Naive B cell (primary cell): ENCODE measurements at regions not wholly inside any gene's neighbourhood (a gene's known extent, or its start where the extent isn't known, plus 50 kb on each side); places are given as distances from the start of the nearest gene placed in this dataset.

ENCODE experiments used
- ATAC-seq, 2 donors: fragments of 150-1000 bp; cut with Tn5 transposase; 2 replicates each; pipeline ENCODE4 v1.10.0; 2021; ENCODE audit warnings: low read depth in 2 of 2, mild to moderate bottlenecking in 2 of 2, moderate library complexity in 2 of 2
- DNase-seq: peaks from one replicate; pipeline ENCODE4 v3.0.0; 2022
- H3K27ac Mint-ChIP-seq, 6 donors: one replicate each; pipeline ENCODE4 v1.8.0; 2020 to 2022; ENCODE audit warnings: mild to moderate bottlenecking in 6 of 6, mixed read lengths in 6 of 6, moderate library complexity in 5 of 6, inconsistent platforms in 2 of 6
- H3K27me3 Mint-ChIP-seq, 3 donors: one replicate each; pipeline ENCODE4 v1.8.0; 2021 to 2022; ENCODE audit warnings: mixed read lengths in 3 of 3, mild to moderate bottlenecking in 1 of 3
- H3K36me3 Mint-ChIP-seq, 2 donors: one replicate each; pipeline ENCODE4 v1.8.0; 2020 to 2022; ENCODE audit warnings: mixed read lengths in 2 of 2, inconsistent platforms in 1 of 2, mild to moderate bottlenecking in 1 of 2
- H3K4me1 Mint-ChIP-seq, 3 donors: one replicate each; pipeline ENCODE4 v1.8.0; 2020 to 2022; ENCODE audit warnings: mixed read lengths in 3 of 3, inconsistent platforms in 1 of 3, mild to moderate bottlenecking in 1 of 3, moderate library complexity in 1 of 3
- H3K4me3 Mint-ChIP-seq, 8 donors: one replicate each; pipeline ENCODE4 v1.8.0; 2020 to 2022; ENCODE audit warnings: mild to moderate bottlenecking in 8 of 8, mixed read lengths in 8 of 8, moderate library complexity in 8 of 8, inconsistent platforms in 2 of 8
- H3K9me3 Mint-ChIP-seq, 7 donors: one replicate each; pipeline ENCODE4 v1.8.0; 2020 to 2022; ENCODE audit warnings: mixed read lengths in 7 of 7, mild to moderate bottlenecking in 5 of 7, inconsistent platforms in 2 of 7, moderate library complexity in 1 of 7

DNA sequence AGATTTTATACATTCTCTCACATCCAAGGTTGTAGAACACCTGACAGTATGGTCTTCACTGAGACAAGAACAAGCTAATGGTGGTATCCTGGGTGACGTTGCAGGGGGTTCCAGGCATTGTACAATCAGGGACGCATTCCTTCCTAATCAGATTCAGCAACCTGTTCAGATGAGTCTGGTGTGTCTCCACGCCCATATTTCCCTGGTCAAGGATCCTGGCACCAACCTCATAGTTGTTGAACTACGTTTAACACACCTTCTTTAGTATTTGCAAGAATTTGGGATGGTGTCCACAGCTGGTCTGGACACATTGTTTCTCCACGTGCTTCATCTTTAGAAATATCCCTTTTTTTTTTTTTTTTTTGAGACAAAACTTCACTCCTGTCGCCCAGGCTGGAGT lies 161.0 kb upstream of the CDYL start:
- DNase-seq: no peak
- Mint-ChIP-seq H3K4me1 (peaks cover 9 to 19% (median 11%) of the 10 kb centered on the region in 3 donors), H3K27me3 (peaks cover 13 to 27% (median 13%) of the 10 kb centered on the region in 3 donors), H3K27ac (no peak overlapping the region), H3K36me3 (peaks cover 0 to 11% of the 10 kb centered on the region in 2 donors), H3K4me3 (no peak overlapping the region), H3K9me3 (peaks cover 0 to 9% (median 3%) of the 10 kb centered on the region in 7 donors)
- ATAC-seq: no peak

GRCh38 chr6:4614637-4615036 lies 161.6 kb upstream of the CDYL start:
- DNase-seq (no peak), ATAC-seq (no peak)
- no peak overlapping the region for H3K27ac Mint-ChIP-seq
- H3K4me1 Mint-ChIP-seq: peaks cover 9 to 19% (median 11%) of the 10 kb centered on the region in 3 donors
- no peak overlapping the region for H3K4me3 Mint-ChIP-seq
- peaks cover 0 to 11% of the 10 kb centered on the region in 2 donors for H3K36me3 Mint-ChIP-seq
- peaks cover 13 to 27% (median 16%) of the 10 kb centered on the region in 3 donors for H3K27me3 Mint-ChIP-seq
- H3K9me3 Mint-ChIP-seq: peaks cover 0 to 9% (median 3%) of the 10 kb centered on the region in 7 donors

DNA sequence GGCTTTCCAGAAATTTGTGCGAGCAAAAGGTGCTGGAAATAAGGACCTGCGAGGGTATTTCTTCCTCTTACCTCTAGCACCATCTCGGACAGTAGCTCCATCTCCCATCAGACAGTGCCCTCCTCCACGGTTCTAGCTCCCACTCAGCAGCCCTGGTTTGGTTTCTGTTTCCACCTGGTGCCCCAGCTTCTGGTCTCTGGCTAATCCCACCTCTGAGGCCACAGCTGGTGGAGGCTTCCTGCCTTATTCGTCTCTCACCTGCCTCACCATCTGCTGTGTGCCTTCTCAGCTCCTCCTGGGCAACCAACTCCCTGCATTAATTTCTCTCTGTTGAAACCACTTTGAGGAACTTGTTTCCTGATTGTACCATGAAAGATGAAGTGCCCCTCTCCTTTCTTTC lies 162.4 kb upstream of the CDYL start:
- ATAC-seq (no peak), DNase-seq (no peak)
- Mint-ChIP-seq H3K27ac (no peak overlapping the region), H3K27me3 (peaks cover 19 to 20% (median 20%) of the 10 kb centered on the region in 3 donors), H3K36me3 (peaks cover 0 to 11% of the 10 kb centered on the region in 2 donors), H3K4me1 (peaks cover 9 to 19% (median 11%) of the 10 kb centered on the region in 3 donors), H3K4me3 (no peak overlapping the region), H3K9me3 (peaks cover 0 to 9% (median 3%) of the 10 kb centered on the region in 7 donors)

GRCh38 chr6:4613381-4613780 lies 162.8 kb upstream of the CDYL start:
- Mint-ChIP-seq H3K36me3 (peaks cover 0 to 11% of the 10 kb centered on the region in 2 donors), H3K4me1 (peaks cover 9 to 19% (median 11%) of the 10 kb centered on the region in 3 donors), H3K4me3 (no peak overlapping the region), H3K9me3 (peaks cover 0 to 9% (median 3%) of the 10 kb centered on the region in 7 donors), H3K27ac (peak overlapping the region in 2 of 6 donors; percentile 25 to 49), H3K27me3 (peaks cover 19 to 20% (median 20%) of the 10 kb centered on the region in 3 donors)
- ATAC-seq: no peak
- DNase-seq: no peak

DNA sequence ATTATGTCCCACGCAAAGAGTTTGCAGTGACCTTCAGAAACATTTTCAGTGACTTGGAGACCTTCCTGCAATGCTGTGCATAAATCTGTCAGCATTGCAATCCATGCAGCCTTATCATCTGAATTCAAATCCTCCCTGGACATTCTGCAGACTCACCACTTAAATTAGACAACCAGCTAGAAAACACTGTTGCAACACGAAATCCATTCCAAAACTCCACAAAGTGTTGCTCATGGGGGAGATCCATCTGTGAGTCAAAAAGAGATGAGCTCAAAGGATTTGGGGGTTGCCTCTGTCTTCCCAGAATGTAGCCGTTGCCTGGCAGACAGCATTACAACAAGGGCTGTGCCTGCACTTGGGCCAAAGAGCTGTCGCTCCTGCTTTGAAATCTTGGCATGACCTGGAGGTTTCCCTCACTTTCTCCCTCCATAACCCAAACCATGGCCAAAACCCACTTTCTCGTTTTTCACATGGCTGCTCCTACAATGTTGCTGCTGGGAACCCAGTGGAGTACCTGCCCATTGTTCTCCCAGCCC lies 163.5 kb upstream of the CDYL start:
- Mint-ChIP-seq H3K36me3 (peaks cover 0 to 11% of the 10 kb centered on the region in 2 donors), H3K27me3 (peaks cover 19 to 20% (median 20%) of the 10 kb centered on the region in 3 donors), H3K27ac (no peak overlapping the region), H3K4me3 (no peak overlapping the region), H3K4me1 (peaks cover 9 to 19% (median 11%) of the 10 kb centered on the region in 3 donors), H3K9me3 (peaks cover 0 to 9% (median 3%) of the 10 kb centered on the region in 7 donors)
- no peak for ATAC-seq
- DNase-seq: no peak

DNA sequence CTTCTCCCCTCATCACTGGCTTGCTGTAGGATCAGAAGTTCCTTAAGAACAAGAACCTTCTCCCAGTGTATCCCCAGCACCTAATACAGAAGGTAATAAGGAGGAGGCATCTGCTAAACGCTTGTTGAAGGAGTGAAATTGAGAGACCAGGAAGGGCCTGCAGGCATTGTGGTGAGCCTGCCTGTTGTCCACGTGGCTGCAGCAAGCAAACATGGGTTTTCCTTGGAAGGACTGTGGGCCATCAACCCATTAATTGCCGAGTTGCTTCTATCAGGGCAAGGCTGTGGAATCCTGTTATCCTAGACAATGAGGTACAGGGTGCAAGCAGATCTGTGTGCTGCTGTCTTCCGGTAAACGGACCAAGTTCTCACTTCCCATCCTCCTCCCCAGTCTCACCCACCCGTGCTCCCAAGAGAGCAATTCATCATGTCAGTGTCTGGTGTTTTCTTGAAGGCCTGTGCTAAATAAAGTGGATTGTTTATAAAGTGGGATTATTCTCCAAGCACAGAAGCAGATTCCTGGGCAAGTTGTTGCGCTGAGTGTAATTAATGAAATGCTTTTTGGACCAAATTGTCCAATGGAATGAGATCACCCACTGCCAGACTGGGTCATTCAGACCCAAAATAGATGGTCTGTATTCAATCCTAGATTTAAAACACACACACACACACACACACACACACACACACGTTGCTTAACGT lies 164.6 kb upstream of the CDYL start:
- no peak for ATAC-seq
- peak overlapping the region in 2 of 6 donors; percentile 38 to 75 for H3K27ac Mint-ChIP-seq
- peaks cover 17 to 28% (median 20%) of the 10 kb centered on the region in 3 donors for H3K27me3 Mint-ChIP-seq
- H3K4me3 Mint-ChIP-seq: no peak overlapping the region
- peaks cover 9 to 19% (median 11%) of the 10 kb centered on the region in 3 donors for H3K4me1 Mint-ChIP-seq
- H3K9me3 Mint-ChIP-seq: peaks cover 0 to 9% (median 3%) of the 10 kb centered on the region in 7 donors
- H3K36me3 Mint-ChIP-seq: peaks cover 0 to 11% of the 10 kb centered on the region in 2 donors
- no peak for DNase-seq

- Mint-ChIP-seq H3K4me3 (no peak overlapping the region), H3K27ac (no peak overlapping the region), H3K27me3 (peaks cover 14 to 28% (median 20%) of the 10 kb centered on the region in 3 donors), H3K9me3 (peaks cover 0 to 9% (median 3%) of the 10 kb centered on the region in 7 donors), H3K36me3 (peaks cover 0 to 11% of the 10 kb centered on the region in 2 donors), H3K4me1 (peaks cover 9 to 19% (median 11%) of the 10 kb centered on the region in 3 donors)
- DNase-seq (no peak), ATAC-seq (no peak)
Observed at GRCh38 chr6:4610256-4610655, 165.9 kb upstream of the CDYL start.

DNA sequence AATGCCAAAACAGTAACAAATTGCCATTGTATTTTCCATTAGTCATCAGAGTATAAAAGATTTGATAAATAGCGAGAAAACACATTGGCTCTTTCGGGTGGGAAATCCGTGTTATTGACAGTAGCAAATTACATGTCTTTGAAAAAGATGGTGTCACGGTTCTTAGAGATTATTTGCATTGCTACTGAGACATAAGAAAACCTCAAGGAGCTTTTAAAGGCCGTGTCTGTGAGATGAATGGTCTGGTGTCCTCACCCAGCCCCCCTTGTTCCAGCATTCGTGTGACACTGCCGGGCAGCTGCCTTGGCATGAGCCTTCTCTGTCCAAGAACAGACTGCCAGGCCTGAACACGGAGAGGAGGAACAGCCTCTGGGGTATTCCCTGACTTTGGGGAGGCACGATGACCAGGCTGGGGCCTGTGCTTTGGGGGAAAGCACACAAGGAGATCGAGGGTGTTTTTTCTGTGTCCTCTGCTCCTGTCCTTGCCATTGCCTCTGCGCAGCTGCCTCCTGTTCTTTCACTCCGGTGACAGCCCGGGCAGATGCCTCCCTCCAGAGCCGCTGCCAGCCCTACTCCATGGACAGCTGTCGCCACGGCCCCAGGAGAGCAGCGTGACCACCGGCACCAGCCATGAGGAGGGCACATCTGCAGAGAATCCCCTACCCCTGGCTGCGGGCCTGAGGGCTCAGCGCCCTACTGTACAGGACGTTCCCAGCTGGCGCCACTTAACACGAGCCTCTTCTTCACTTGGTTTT lies 167.7 kb upstream of the CDYL start:
- Mint-ChIP-seq H3K4me3 (no peak overlapping the region), H3K27ac (no peak overlapping the region), H3K36me3 (no peaks in the 10 kb centered on the region), H3K9me3 (peaks cover 0 to 2% (median 0%) of the 10 kb centered on the region in 7 donors), H3K27me3 (peaks cover 14 to 20% (median 18%) of the 10 kb centered on the region in 3 donors), H3K4me1 (peaks cover 8 to 14% (median 9%) of the 10 kb centered on the region in 3 donors)
- ATAC-seq (no peak), DNase-seq (no peak)

- DNase-seq: no peak
- peaks cover 8 to 14% (median 9%) of the 10 kb centered on the region in 3 donors for H3K4me1 Mint-ChIP-seq
- no peaks in the 10 kb centered on the region for H3K36me3 Mint-ChIP-seq
- no peak for ATAC-seq
- H3K4me3 Mint-ChIP-seq: no peak overlapping the region
- no peak overlapping the region for H3K27ac Mint-ChIP-seq
- peaks cover 0 to 2% (median 0%) of the 10 kb centered on the region in 7 donors for H3K9me3 Mint-ChIP-seq
- peaks cover 14 to 21% (median 20%) of the 10 kb centered on the region in 3 donors for H3K27me3 Mint-ChIP-seq
Observed at GRCh38 chr6:4607793-4608192, 168.4 kb upstream of the CDYL start.

GRCh38 chr6:4606821-4607704 lies 169.1 kb upstream of the CDYL start:
- Mint-ChIP-seq H3K4me3 (no peak overlapping the region), H3K4me1 (peaks cover 8 to 14% (median 9%) of the 10 kb centered on the region in 3 donors), H3K27ac (no peak overlapping the region), H3K36me3 (no peaks in the 10 kb centered on the region), H3K9me3 (peaks cover 0 to 2% (median 0%) of the 10 kb centered on the region in 7 donors), H3K27me3 (peaks cover 14 to 22% (median 20%) of the 10 kb centered on the region in 3 donors)
- DNase-seq: no peak
- no peak for ATAC-seq

GRCh38 chr6:4606016-4606415 lies 170.2 kb upstream of the CDYL start:
- Mint-ChIP-seq H3K27ac (no peak overlapping the region), H3K36me3 (peaks cover 0 to 5% of the 10 kb centered on the region in 2 donors), H3K27me3 (peaks cover 10 to 26% (median 16%) of the 10 kb centered on the region in 3 donors), H3K4me1 (peaks cover 2 to 8% (median 3%) of the 10 kb centered on the region in 3 donors), H3K4me3 (no peak overlapping the region), H3K9me3 (peaks cover 0 to 2% (median 0%) of the 10 kb centered on the region in 7 donors)
- DNase-seq (no peak), ATAC-seq (no peak)

- H3K4me3 Mint-ChIP-seq: no peak overlapping the region
- ATAC-seq: no peak
- no peaks in the 10 kb centered on the region for H3K9me3 Mint-ChIP-seq
- no peaks in the 10 kb centered on the region for H3K4me1 Mint-ChIP-seq
- no peak overlapping the region for H3K27ac Mint-ChIP-seq
- peaks cover 6 to 24% (median 11%) of the 10 kb centered on the region in 3 donors for H3K27me3 Mint-ChIP-seq
- peaks cover 4 to 8% of the 10 kb centered on the region in 2 donors for H3K36me3 Mint-ChIP-seq
- no peak for DNase-seq
Observed at GRCh38 chr6:4603856-4604369, 172.3 kb upstream of the CDYL start.
